ENCODE measurements at regions not wholly inside any gene's neighbourhood (a gene's known extent, or its start where the extent isn't known, plus 50 kb on each side); places are given as distances from the start of the nearest gene placed in this dataset.

DNA sequence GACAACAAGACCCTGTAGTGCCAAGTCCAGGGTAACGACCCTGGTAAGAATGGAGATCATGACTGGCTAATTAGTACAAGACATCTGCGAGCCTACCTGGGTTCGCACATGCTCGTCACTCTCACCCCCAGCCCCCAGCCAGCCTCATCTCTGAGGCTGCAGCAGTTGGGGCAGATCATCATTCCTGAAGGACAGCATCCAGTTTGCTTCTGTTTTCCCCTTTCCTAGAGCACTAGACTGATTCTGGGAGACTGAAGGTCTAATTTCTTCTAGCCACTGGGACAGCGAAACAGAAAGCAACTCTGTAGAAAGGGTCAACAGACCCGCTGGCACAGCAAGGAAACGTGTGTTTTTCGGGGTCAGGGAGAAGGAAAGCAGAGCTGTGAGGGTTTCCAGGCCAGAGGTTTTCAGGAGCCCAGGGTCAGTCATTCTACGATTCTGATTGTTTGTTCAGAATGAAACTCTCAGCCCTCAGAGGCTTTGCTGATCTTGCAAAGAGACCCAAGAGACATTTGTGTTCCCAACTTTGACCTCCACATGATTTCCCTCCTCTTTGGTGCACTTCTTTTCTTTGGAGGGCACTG, 343.1 kb upstream of the NOCT start:
- Mint-ChIP-seq H3K27me3 (ENCODE audit: unreplicated experiment) (no peaks in the 10 kb centered on the region), H3K4me3 (ENCODE audit: unreplicated experiment) (peak overlapping the region; percentile 1), H3K36me3 (ENCODE audit: unreplicated experiment) (no peaks in the 10 kb centered on the region), H3K4me1 (ENCODE audit: unreplicated experiment) (peaks cover 69% of the 10 kb centered on the region), H3K27ac (ENCODE audit: unreplicated experiment) (peak overlapping the region; percentile 45), H3K9me3 (ENCODE audit: unreplicated experiment) (no peaks in the 10 kb centered on the region)
- DNase-seq (ENCODE audit: extremely low spot score, unreplicated experiment): no peak
- TF ChIP-seq, protein P1, sequence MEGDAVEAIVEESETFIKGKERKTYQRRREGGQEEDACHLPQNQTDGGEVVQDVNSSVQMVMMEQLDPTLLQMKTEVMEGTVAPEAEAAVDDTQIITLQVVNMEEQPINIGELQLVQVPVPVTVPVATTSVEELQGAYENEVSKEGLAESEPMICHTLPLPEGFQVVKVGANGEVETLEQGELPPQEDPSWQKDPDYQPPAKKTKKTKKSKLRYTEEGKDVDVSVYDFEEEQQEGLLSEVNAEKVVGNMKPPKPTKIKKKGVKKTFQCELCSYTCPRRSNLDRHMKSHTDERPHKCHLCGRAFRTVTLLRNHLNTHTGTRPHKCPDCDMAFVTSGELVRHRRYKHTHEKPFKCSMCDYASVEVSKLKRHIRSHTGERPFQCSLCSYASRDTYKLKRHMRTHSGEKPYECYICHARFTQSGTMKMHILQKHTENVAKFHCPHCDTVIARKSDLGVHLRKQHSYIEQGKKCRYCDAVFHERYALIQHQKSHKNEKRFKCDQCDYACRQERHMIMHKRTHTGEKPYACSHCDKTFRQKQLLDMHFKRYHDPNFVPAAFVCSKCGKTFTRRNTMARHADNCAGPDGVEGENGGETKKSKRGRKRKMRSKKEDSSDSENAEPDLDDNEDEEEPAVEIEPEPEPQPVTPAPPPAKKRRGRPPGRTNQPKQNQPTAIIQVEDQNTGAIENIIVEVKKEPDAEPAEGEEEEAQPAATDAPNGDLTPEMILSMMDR (IDR thresholded peaks at IDR 0.05): no peak

GRCh38 chr4:138671606-138672084, 343.9 kb upstream of the NOCT start:
- H3K4me3 Mint-ChIP-seq (ENCODE audit: unreplicated experiment): no peak overlapping the region
- H3K27ac Mint-ChIP-seq (ENCODE audit: unreplicated experiment): no peak overlapping the region
- no peak for DNase-seq (ENCODE audit: extremely low spot score, unreplicated experiment)
- peaks cover 69% of the 10 kb centered on the region for H3K4me1 Mint-ChIP-seq (ENCODE audit: unreplicated experiment)
- TF ChIP-seq, protein P1 (IDR thresholded peaks at IDR 0.05): no peak
- H3K36me3 Mint-ChIP-seq (ENCODE audit: unreplicated experiment): no peaks in the 10 kb centered on the region
- H3K27me3 Mint-ChIP-seq (ENCODE audit: unreplicated experiment): no peaks in the 10 kb centered on the region
- no peaks in the 10 kb centered on the region for H3K9me3 Mint-ChIP-seq (ENCODE audit: unreplicated experiment)

DNA sequence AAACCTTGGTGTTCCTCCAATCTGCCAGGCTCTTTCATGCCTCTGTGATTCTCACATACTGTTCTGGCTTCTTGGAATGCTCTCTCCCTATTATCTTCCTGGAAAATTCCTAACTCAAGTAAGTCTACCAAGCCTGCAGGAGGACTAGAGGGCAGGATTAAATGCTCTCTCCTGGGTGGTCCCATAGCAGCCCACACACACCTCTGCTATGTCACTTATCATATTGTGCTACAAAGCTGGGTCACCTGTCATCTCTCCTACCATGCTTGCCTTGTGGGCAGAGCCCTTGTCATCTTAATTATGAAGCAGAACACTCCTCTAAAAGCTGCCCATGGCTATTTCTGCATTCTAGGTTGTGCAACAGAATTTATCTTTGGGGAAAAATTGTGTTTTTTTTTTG, 344.5 kb upstream of the NOCT start:
- TF ChIP-seq, protein P1 (IDR thresholded peaks at IDR 0.05): no peak
- peaks cover 69% of the 10 kb centered on the region for H3K4me1 Mint-ChIP-seq (ENCODE audit: unreplicated experiment)
- H3K9me3 Mint-ChIP-seq (ENCODE audit: unreplicated experiment): no peaks in the 10 kb centered on the region
- DNase-seq (ENCODE audit: extremely low spot score, unreplicated experiment): no peak
- H3K27ac Mint-ChIP-seq (ENCODE audit: unreplicated experiment): no peak overlapping the region
- H3K4me3 Mint-ChIP-seq (ENCODE audit: unreplicated experiment): no peak overlapping the region
- no peaks in the 10 kb centered on the region for H3K27me3 Mint-ChIP-seq (ENCODE audit: unreplicated experiment)
- H3K36me3 Mint-ChIP-seq (ENCODE audit: unreplicated experiment): no peaks in the 10 kb centered on the region

- H3K27me3 Mint-ChIP-seq (ENCODE audit: unreplicated experiment): no peaks in the 10 kb centered on the region
- H3K4me1 Mint-ChIP-seq (ENCODE audit: unreplicated experiment): peaks cover 69% of the 10 kb centered on the region
- H3K9me3 Mint-ChIP-seq (ENCODE audit: unreplicated experiment): no peaks in the 10 kb centered on the region
- H3K27ac Mint-ChIP-seq (ENCODE audit: unreplicated experiment): no peak overlapping the region
- no peak overlapping the region for H3K4me3 Mint-ChIP-seq (ENCODE audit: unreplicated experiment)
- DNase-seq (ENCODE audit: extremely low spot score, unreplicated experiment): no peak
- TF ChIP-seq, protein P1 (IDR thresholded peaks at IDR 0.05): no peak
- no peaks in the 10 kb centered on the region for H3K36me3 Mint-ChIP-seq (ENCODE audit: unreplicated experiment)
Measured at GRCh38 chr4:138670681-138671080, 344.9 kb upstream of the NOCT start.

DNA sequence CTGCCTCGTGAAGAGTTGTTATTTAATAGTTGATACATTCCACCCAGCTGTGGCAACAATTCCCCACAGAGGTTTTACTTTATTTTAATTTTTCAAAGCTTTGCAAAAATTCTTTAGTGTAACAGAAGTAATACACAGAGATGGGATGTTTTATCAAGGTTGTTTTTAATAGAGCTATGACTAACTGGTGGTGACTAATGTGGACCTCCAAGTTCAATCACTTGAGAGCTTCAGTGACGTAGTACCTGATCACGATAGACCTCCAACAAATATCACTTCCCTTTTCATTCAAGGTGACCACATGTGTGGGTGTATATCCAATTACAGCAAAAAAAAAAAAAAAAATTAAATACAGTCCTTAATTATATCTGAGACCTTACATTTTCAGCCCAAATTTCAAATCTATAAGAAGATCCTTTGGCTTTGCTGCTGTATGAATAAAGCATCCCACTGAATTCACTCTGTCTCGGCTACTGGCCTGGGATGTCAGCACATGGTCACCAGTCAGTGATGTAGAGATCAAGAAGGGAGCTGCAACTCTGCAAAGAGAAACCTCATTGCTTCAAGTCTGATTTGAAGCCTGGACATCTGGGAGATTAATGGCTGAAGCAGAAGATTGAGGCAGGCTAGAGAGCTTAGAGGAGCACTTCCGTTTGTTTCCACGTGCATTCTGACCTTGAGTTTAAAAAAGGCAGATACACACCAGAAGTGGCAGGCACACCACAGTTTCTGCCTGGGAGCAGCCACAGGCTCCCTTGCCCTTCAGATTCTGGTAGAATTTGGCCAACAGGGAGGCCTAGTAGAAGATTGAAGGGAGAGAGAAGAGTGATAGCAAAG, 345.9 kb upstream of the NOCT start:
- H3K4me1 Mint-ChIP-seq (ENCODE audit: unreplicated experiment): peaks cover 65% of the 10 kb centered on the region
- H3K36me3 Mint-ChIP-seq (ENCODE audit: unreplicated experiment): no peaks in the 10 kb centered on the region
- H3K9me3 Mint-ChIP-seq (ENCODE audit: unreplicated experiment): no peaks in the 10 kb centered on the region
- peak overlapping the region; percentile 63 for H3K27ac Mint-ChIP-seq (ENCODE audit: unreplicated experiment)
- H3K27me3 Mint-ChIP-seq (ENCODE audit: unreplicated experiment): no peaks in the 10 kb centered on the region
- no peak for DNase-seq (ENCODE audit: extremely low spot score, unreplicated experiment)
- H3K4me3 Mint-ChIP-seq (ENCODE audit: unreplicated experiment): no peak overlapping the region
- TF ChIP-seq, protein P1 (IDR thresholded peaks at IDR 0.05): no peak
